ENCODE measurements at regions not wholly inside any gene's neighbourhood (a gene's known extent, or its start where the extent isn't known, plus 50 kb on each side); places are given as distances from the start of the nearest gene placed in this dataset.

GRCh38 chr7:112889268-112889667 lies 99.1 kb upstream of the TMEM168 start:
- TF ChIP-seq POLR2A (IDR thresholded peaks at IDR 0.05): no peak
- TF ChIP-seq CTCF (IDR thresholded peaks at IDR 0.05): no peak
- no peak for DNase-seq
- no peaks in the 10 kb centered on the region for H3K27me3 ChIP-seq
- H3K4me1 ChIP-seq: no peaks in the 10 kb centered on the region
- H3K9me3 ChIP-seq: no peaks in the 10 kb centered on the region
- H3K4me3 ChIP-seq: no peak overlapping the region
- peaks cover 0 to 14% (median 0%) of the 10 kb centered on the region in 3 donors for H3K36me3 ChIP-seq
- no peak overlapping the region for H3K27ac ChIP-seq

GRCh38 chr7:112888781-112889180 lies 98.6 kb upstream of the TMEM168 start:
- Histone ChIP-seq H3K9me3 (no peaks in the 10 kb centered on the region), H3K27ac (no peak overlapping the region), H3K4me3 (no peak overlapping the region), H3K36me3 (peaks cover 0 to 9% (median 0%) of the 10 kb centered on the region in 3 donors), H3K27me3 (no peaks in the 10 kb centered on the region), H3K4me1 (no peaks in the 10 kb centered on the region)
- no peak for DNase-seq
- TF ChIP-seq POLR2A (IDR thresholded peaks at IDR 0.05) (no peak), CTCF (IDR thresholded peaks at IDR 0.05) (no peak)

GRCh38 chr7:112887976-112888375 lies 97.8 kb upstream of the TMEM168 start:
- no peak for DNase-seq
- H3K27ac ChIP-seq: no peak overlapping the region
- H3K36me3 ChIP-seq: peaks cover 0 to 6% (median 0%) of the 10 kb centered on the region in 3 donors
- H3K27me3 ChIP-seq: no peaks in the 10 kb centered on the region
- H3K4me1 ChIP-seq: no peaks in the 10 kb centered on the region
- no peak overlapping the region for H3K4me3 ChIP-seq
- no peaks in the 10 kb centered on the region for H3K9me3 ChIP-seq
- TF ChIP-seq CTCF (IDR thresholded peaks at IDR 0.05): no peak
- no peak for TF ChIP-seq POLR2A (IDR thresholded peaks at IDR 0.05)

- H3K4me1 ChIP-seq: no peaks in the 10 kb centered on the region
- TF ChIP-seq CTCF (IDR thresholded peaks at IDR 0.05): no peak
- no peak for TF ChIP-seq POLR2A (IDR thresholded peaks at IDR 0.05)
These were observed 97.1 kb upstream of the TMEM168 start for GRCh38 chr7:112887337-112887736.

GRCh38 chr7:112886208-112886607 lies 96.0 kb upstream of the TMEM168 start:
- Histone ChIP-seq H3K27me3 (no peaks in the 10 kb centered on the region), H3K4me1 (no peaks in the 10 kb centered on the region), H3K27ac (no peak overlapping the region), H3K36me3 (peaks cover 0 to 6% (median 0%) of the 10 kb centered on the region in 3 donors), H3K9me3 (no peaks in the 10 kb centered on the region), H3K4me3 (no peak overlapping the region)
- no peak for TF ChIP-seq POLR2A (IDR thresholded peaks at IDR 0.05)
- TF ChIP-seq CTCF (IDR thresholded peaks at IDR 0.05): no peak
- no peak for DNase-seq

More at GRCh38 chr7:112887337-112887736, 97.1 kb upstream of the TMEM168 start:
- H3K9me3 ChIP-seq: no peaks in the 10 kb centered on the region
- no peak overlapping the region for H3K27ac ChIP-seq
- DNase-seq: no peak
- H3K27me3 ChIP-seq: no peaks in the 10 kb centered on the region
- no peak overlapping the region for H3K4me3 ChIP-seq
- H3K36me3 ChIP-seq: peaks cover 0 to 6% (median 0%) of the 10 kb centered on the region in 3 donors

GRCh38 chr7:112882991-112883390 lies 92.8 kb upstream of the TMEM168 start:
- DNase-seq: no peak
- no peaks in the 10 kb centered on the region for H3K9me3 ChIP-seq
- no peaks in the 10 kb centered on the region for H3K27me3 ChIP-seq
- no peaks in the 10 kb centered on the region for H3K4me1 ChIP-seq
- no peak overlapping the region for H3K27ac ChIP-seq
- TF ChIP-seq CTCF (IDR thresholded peaks at IDR 0.05): no peak
- no peak for TF ChIP-seq POLR2A (IDR thresholded peaks at IDR 0.05)
- H3K4me3 ChIP-seq: no peak overlapping the region
- H3K36me3 ChIP-seq: peaks cover 0 to 6% (median 0%) of the 10 kb centered on the region in 3 donors
